SK-N-SH (cell line): ENCODE measurements at regions not wholly inside any gene's neighbourhood (a gene's known extent, or its start where the extent isn't known, plus 50 kb on each side); places are given as distances from the start of the nearest gene placed in this dataset.

Source experiments
- CTCF ChIA-PET: fragments of 300-600, 350-600 bp; formaldehyde crosslinking; extraction: SDS; loops from one replicate; lab custom pipeline; 2021; lab: Yijun Ruan, JAX
- POLR2A ChIA-PET: fragments of 350-600 bp; sonication (Branson Sonifier 250); formaldehyde crosslinking; extraction: SDS; loops from one replicate; lab custom pipeline; 2020; ENCODE audit warnings: antibody characterized with exemption, inconsistent platforms; lab: Yijun Ruan, JAX
- DNase-seq: peaks from one replicate; pipeline ENCODE4 v3.0.0; 2012
- H2AFZ ChIP-seq: fragments of 200-600 bp; sonication (generic); 2 replicates; pipeline ENCODE4 v1.8.1; 2016; ENCODE audit warnings: antibody characterized with exemption, mild to moderate bottlenecking, low read depth
- H3F3A ChIP-seq: fragments of 200-600 bp; sonication (generic); replicated peaks from 2 replicates; pipeline ENCODE3; 2016; ENCODE audit warnings: antibody characterized with exemption, mild to moderate bottlenecking; ENCODE audit not compliant: insufficient read depth
- H3K27ac ChIP-seq, 2 experiments: fragments of 200-500 bp in 1 of 2; fragments of 200-600 bp in 1 of 2; sonication (Bioruptor generic) in 1 of 2; sonication (generic), shearing (Covaris generic) in 1 of 2; 2 replicates each; pipeline versions ENCODE4 v1.5.1 to v1.6.1; 2014 to 2016; ENCODE audit warnings: low read depth in 2 of 2, inconsistent platforms in 1 of 2, low read length in 1 of 2, mild to moderate bottlenecking in 1 of 2, mixed read lengths in 1 of 2
- H3K27me3 ChIP-seq: fragments of 200-600 bp; sonication (generic), shearing (Covaris generic); 2 replicates; pipeline ENCODE4 v1.6.1; 2016; ENCODE audit warnings: mixed run types; ENCODE audit not compliant: insufficient read depth
- H3K36me3 ChIP-seq, 2 experiments: fragments of 200-500 bp in 1 of 2; fragments of 200-600 bp in 1 of 2; sonication (Bioruptor generic) in 1 of 2; sonication (generic) in 1 of 2; replicated peaks in 1 of 2; 2 replicates each; pipeline versions ENCODE3 to v1.5.1; 2014 to 2016; ENCODE audit warnings: low read length in 1 of 2, mild to moderate bottlenecking in 1 of 2; ENCODE audit not compliant: insufficient read depth in 2 of 2, control insufficient read depth in 1 of 2
- H3K4me1 ChIP-seq, 2 experiments: fragments of 200-500 bp in 1 of 2; fragments of 200-600 bp in 1 of 2; sonication (Bioruptor generic) in 1 of 2; sonication (generic), shearing (Covaris generic) in 1 of 2; 2 replicates each; pipeline versions ENCODE4 v1.5.1 to v1.6.1; 2014 to 2016; ENCODE audit warnings: low read depth in 1 of 2, low read length in 1 of 2, mixed run types in 1 of 2; ENCODE audit not compliant: insufficient read depth in 2 of 2, control insufficient read depth in 1 of 2
- H3K4me2 ChIP-seq: fragments of 200-600 bp; sonication (generic), shearing (Covaris generic); 2 replicates; pipeline ENCODE4 v1.6.1; 2017; ENCODE audit warnings: mixed run types
- H3K4me3 ChIP-seq, 2 experiments: fragments of 200-500 bp in 1 of 2; fragments of 200-600 bp in 1 of 2; sonication (Bioruptor generic) in 1 of 2; sonication (generic), shearing (Covaris generic) in 1 of 2; 2 replicates each; pipeline versions ENCODE4 v1.5.1 to v1.8.1; 2014 to 2016; ENCODE audit warnings: low read depth in 2 of 2, inconsistent platforms in 1 of 2, low read length in 1 of 2, mild to moderate bottlenecking in 1 of 2, mixed read lengths in 1 of 2, moderate library complexity in 1 of 2
- H3K79me2 ChIP-seq: fragments of 200-600 bp; sonication (generic); 2 replicates; pipeline ENCODE4 v1.8.1; 2017; ENCODE audit warnings: mild to moderate bottlenecking; ENCODE audit not compliant: insufficient read depth
- H3K9ac ChIP-seq: fragments of 200-600 bp; sonication (generic); 2 replicates; pipeline ENCODE4 v1.6.1; 2017; ENCODE audit warnings: mixed run types
- H3K9me2 ChIP-seq: fragments of 200-600 bp; sonication (generic); 2 replicates; pipeline ENCODE4 v1.6.1; 2017; ENCODE audit warnings: mixed run types
- H3K9me3 ChIP-seq: fragments of 200-600 bp; sonication (generic); 2 replicates; pipeline ENCODE4 v1.6.1; 2017; ENCODE audit warnings: mixed run types, mild to moderate bottlenecking, moderate library complexity
- H4K20me1 ChIP-seq: fragments of 200-600 bp; sonication (generic); 2 replicates; pipeline ENCODE4 v1.6.1; 2017; ENCODE audit warnings: mild to moderate bottlenecking, mixed run types; ENCODE audit not compliant: insufficient read depth
- CHD2 ChIP-seq: fragments of 150-350 bp; IDR thresholded peaks from 2 replicates; pipeline ENCODE4 v1.6.1; 2018; ENCODE audit warnings: low read length; ENCODE audit not compliant: partially characterized antibody
- EZH2phosphoT487 ChIP-seq: fragments of 200-600 bp; sonication (generic); IDR thresholded peaks from 2 replicates; pipeline ENCODE4 v1.6.1; 2017; ENCODE audit warnings: low read depth, mixed run types, mild to moderate bottlenecking, antibody characterized with exemption, moderate library complexity, borderline replicate concordance
- FOSL2 ChIP-seq: IDR thresholded peaks from 2 replicates; pipeline ENCODE4 v1.4.0; 2012; ENCODE audit warnings: low read depth, mild to moderate bottlenecking, moderate library complexity, borderline replicate concordance
- FOXJ3 ChIP-seq: sonication (generic); formaldehyde crosslinking; IDR thresholded peaks from 2 replicates; pipeline ENCODE4 v1.5.1; 2020; ENCODE audit warnings: mild to moderate bottlenecking, missing genetic modification reagents
- FOXM1 ChIP-seq: IDR thresholded peaks from 2 replicates; pipeline ENCODE4 v1.4.0; 2012; ENCODE audit warnings: low read depth, mild to moderate bottlenecking
- GABPA ChIP-seq: IDR thresholded peaks from 2 replicates; pipeline ENCODE4 v1.4.0; 2012; ENCODE audit warnings: low read depth, mild to moderate bottlenecking
- GATA2 ChIP-seq: sonication (generic); formaldehyde crosslinking; IDR thresholded peaks from 2 replicates; pipeline ENCODE4 v1.5.0; 2020; ENCODE audit warnings: mild to moderate bottlenecking, missing genetic modification reagents
- JUND ChIP-seq: IDR thresholded peaks from 2 replicates; pipeline ENCODE4 v1.4.0; 2012
- MXI1 ChIP-seq: IDR thresholded peaks from 2 replicates; pipeline ENCODE4 v1.6.1; 2012; ENCODE audit warnings: mild to moderate bottlenecking, low read depth, low read length, improper control_type of control experiment
- RCOR1 ChIP-seq: fragments of 150-350 bp; IDR thresholded peaks from 2 replicates; pipeline ENCODE4 v1.6.1; 2017; ENCODE audit warnings: antibody characterized with exemption, low read length
- SIN3A ChIP-seq: IDR thresholded peaks from 2 replicates; pipeline ENCODE4 v1.6.1; 2012; ENCODE audit warnings: low read depth, mild to moderate bottlenecking, low read length, moderate library complexity, borderline replicate concordance
- YY1 ChIP-seq: IDR thresholded peaks from 2 replicates; pipeline ENCODE4 v1.4.0; 2012; ENCODE audit warnings: low read depth, mild to moderate bottlenecking
- WGBS: methylation state at CpG from one replicate; pipeline ENCODE4 v1.1.6; 2017; ENCODE audit warnings: low lambda C conversion rate; 5-methylcytosine and 5-hydroxymethylcytosine counted together
- TF ChIP-seq, protein P1 (sequence below): IDR thresholded peaks from 2 replicates; pipeline ENCODE4; 2012
- TF ChIP-seq, protein P2 (sequence below): IDR thresholded peaks from 2 replicates; pipeline ENCODE4 v1.4.0; 2012; ENCODE audit warnings: low read depth, borderline replicate concordance
- TF ChIP-seq, protein P3 (sequence below): fragments of 150-350 bp; IDR thresholded peaks from 2 replicates; pipeline ENCODE4 v1.6.1; 2016; ENCODE audit warnings: mild to moderate bottlenecking, low read depth, low read length

DNA sequence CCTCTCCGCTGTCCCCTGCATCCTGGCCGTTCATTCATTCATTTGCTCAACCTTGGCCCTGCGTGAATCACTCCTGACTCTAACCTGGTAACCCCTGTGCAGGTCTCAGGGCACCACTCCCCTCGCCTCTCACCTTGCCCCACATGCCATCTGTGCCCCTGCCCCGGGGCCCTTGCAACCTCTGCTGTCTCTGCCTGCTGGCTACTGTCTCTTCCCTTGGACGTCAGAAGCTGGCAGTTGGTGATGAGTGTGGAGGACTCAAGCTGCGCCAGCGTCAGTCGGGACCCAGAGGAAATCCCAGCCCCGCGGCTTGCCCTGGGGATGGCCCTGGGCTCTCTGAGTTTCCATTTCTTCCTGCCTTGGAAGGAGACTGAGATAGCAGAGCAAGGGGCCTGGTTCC lies 154.9 kb downstream of the OLFM1 start:
- ChIA-PET POLR2A (no interaction called here), CTCF (interaction anchor here (1.0 to 1.4 kb wide), 2 partner anchors 12 to 170 kb away, joined by 3 to 4 read pairs; no protein-coding TSS in a partner anchor)
- Histone ChIP-seq H3K27me3 (no peaks in the 10 kb centered on the region), H3K36me3 (no peaks in the 10 kb centered on the region), H3K27ac (no peak overlapping the region), H2AFZ (no peak overlapping the region), H3K9ac (no peak overlapping the region), H3F3A (no peaks in the 10 kb centered on the region), H3K9me3 (no peaks in the 10 kb centered on the region), H3K79me2 (no peaks in the 10 kb centered on the region), H3K4me3 (no peak overlapping the region), H3K9me2 (no peaks in the 10 kb centered on the region), H4K20me1 (no peaks in the 10 kb centered on the region), H3K4me2 (no peak overlapping the region), H3K4me1 (no peaks in the 10 kb centered on the region; a peak in 1 of 4 replicates)
- no peak for DNase-seq
- TF ChIP-seq GATA2 (CRISPR knock-in tag) (no peak), MXI1 (no peak), RCOR1 (no peak), FOSL2 (no peak), FOXM1 (no peak), SIN3A (no peak), CHD2 (no peak), EZH2phosphoT487 (no peak), GABPA (no peak), FOXJ3 (CRISPR knock-in tag) (no peak)
- TF ChIP-seq, protein P1, sequence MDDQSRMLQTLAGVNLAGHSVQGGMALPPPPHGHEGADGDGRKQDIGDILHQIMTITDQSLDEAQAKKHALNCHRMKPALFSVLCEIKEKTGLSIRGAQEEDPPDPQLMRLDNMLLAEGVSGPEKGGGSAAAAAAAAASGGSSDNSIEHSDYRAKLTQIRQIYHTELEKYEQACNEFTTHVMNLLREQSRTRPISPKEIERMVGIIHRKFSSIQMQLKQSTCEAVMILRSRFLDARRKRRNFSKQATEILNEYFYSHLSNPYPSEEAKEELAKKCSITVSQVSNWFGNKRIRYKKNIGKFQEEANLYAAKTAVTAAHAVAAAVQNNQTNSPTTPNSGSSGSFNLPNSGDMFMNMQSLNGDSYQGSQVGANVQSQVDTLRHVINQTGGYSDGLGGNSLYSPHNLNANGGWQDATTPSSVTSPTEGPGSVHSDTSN = no peak
- 29% methylated on average over 5 of the region's 11 CpGs for WGBS

DNA sequence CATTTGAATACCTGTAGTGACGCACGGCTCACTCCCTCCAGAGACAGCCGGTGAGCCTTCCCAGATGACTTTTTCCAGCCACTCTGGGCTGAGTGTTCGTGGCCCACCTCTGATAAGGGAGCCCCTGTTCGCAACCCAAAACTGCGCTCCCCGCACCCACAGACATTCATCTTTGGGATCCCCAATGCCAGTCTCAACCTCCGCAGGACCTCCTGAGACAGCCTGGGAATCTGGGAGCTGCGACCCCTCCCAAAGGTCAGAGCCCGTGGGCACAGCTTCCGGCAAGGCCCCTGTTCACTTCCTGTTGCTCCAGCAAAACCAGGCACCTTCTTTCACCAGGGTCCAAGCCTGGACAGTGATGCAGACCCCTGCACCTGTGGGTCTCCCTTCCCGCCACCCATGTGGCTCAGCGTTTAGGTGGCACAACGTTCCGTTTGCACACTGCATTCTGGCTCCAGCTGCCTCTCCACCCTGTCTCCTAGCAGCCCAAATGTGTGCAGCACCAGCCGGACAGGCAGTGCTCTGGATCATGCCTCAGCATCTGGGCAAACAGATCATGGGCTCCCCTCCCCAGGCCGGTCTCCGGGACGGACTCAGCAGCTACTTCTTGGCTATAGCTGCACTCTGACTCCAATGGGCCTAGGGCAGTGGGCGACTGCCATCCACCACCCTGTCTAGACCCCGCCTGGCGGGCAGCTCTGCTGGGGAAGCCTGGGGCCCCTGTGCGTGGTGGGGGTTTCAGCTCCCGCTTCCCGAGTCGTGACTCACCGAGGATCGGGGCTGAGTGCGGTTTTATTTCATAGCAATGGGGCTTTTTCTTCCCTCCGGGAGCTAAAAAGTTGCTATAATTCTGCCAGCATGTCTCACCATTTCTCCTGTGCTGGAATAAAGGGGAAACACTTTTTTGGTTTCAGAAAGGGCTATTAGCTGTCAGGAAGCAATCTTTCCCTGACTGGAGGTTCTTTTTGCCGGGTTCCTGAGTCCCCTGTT lies 156.0 kb downstream of the OLFM1 start:
- H2AFZ ChIP-seq = no peak overlapping the region
- POLR2A ChIA-PET = no interaction called here
- DNase-seq = no peak
- no peak overlapping the region for H3K27ac ChIP-seq
- no peaks in the 10 kb centered on the region for H4K20me1 ChIP-seq
- no peaks in the 10 kb centered on the region for H3K36me3 ChIP-seq
- no peaks in the 10 kb centered on the region for H3K79me2 ChIP-seq
- 60% methylated on average over 21 of the region's 31 CpGs for WGBS
- H3K9me3 ChIP-seq = no peaks in the 10 kb centered on the region
- CTCF ChIA-PET = interaction anchor here (1.0 to 1.4 kb wide), 3 partner anchors 13 to 169 kb away, joined by 3 to 4 read pairs (median 3); no protein-coding TSS in a partner anchor
- no peaks in the 10 kb centered on the region for H3K27me3 ChIP-seq
- no peak overlapping the region for H3K4me3 ChIP-seq
- H3K4me2 ChIP-seq = no peak overlapping the region
- no peak overlapping the region for H3K9ac ChIP-seq
- TF ChIP-seq EZH2phosphoT487 (no peak), FOXM1 (no peak), YY1 (no peak), JUND (no peak)
- TF ChIP-seq, protein P2, sequence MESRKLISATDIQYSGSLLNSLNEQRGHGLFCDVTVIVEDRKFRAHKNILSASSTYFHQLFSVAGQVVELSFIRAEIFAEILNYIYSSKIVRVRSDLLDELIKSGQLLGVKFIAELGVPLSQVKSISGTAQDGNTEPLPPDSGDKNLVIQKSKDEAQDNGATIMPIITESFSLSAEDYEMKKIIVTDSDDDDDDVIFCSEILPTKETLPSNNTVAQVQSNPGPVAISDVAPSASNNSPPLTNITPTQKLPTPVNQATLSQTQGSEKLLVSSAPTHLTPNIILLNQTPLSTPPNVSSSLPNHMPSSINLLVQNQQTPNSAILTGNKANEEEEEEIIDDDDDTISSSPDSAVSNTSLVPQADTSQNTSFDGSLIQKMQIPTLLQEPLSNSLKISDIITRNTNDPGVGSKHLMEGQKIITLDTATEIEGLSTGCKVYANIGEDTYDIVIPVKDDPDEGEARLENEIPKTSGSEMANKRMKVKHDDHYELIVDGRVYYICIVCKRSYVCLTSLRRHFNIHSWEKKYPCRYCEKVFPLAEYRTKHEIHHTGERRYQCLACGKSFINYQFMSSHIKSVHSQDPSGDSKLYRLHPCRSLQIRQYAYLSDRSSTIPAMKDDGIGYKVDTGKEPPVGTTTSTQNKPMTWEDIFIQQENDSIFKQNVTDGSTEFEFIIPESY = no peak
- TF ChIP-seq, protein P1 = no peak
- TF ChIP-seq, protein P3, sequence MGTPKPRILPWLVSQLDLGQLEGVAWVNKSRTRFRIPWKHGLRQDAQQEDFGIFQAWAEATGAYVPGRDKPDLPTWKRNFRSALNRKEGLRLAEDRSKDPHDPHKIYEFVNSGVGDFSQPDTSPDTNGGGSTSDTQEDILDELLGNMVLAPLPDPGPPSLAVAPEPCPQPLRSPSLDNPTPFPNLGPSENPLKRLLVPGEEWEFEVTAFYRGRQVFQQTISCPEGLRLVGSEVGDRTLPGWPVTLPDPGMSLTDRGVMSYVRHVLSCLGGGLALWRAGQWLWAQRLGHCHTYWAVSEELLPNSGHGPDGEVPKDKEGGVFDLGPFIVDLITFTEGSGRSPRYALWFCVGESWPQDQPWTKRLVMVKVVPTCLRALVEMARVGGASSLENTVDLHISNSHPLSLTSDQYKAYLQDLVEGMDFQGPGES = no peak
- H3F3A ChIP-seq = no peaks in the 10 kb centered on the region
- H3K9me2 ChIP-seq = no peaks in the 10 kb centered on the region
- H3K4me1 ChIP-seq = no peaks in the 10 kb centered on the region; a peak in 1 of 4 replicates
